ENCODE measurements at regions not wholly inside any gene's neighbourhood (a gene's known extent, or its start where the extent isn't known, plus 50 kb on each side); places are given as distances from the start of the nearest gene placed in this dataset.

GRCh38 chr2:204205538-204205937 lies 269.0 kb downstream of the ICOS start:
- CTCF ChIA-PET: no interaction called here
- no peak overlapping the region for H3K27ac ChIP-seq (ENCODE audit: low read length in 2 of 2)
- no peak overlapping the region for H3K9ac ChIP-seq (ENCODE audit: low read length)
- H2AFZ ChIP-seq (ENCODE audit: insufficient read depth, low read depth, low read length, poor library complexity, severe bottlenecking): peak overlapping the region; percentile 6
- no peaks in the 10 kb centered on the region for H3K79me2 ChIP-seq (ENCODE audit: control insufficient read depth, insufficient read depth, low read length)
- intact Hi-C loops (cut with micrococcal nuclease): no loop called here
- Mint-ChIP-seq H3K27me3 (peaks cover 5% of the 10 kb centered on the region), H3K9me3 (ENCODE audit: insufficient read depth) (no peaks in the 10 kb centered on the region), H3K4me1 (no peaks in the 10 kb centered on the region), H3K4me3 (no peak overlapping the region), H3K27ac (no peak overlapping the region)
- H3K4me3 ChIP-seq (ENCODE audit: control extremely low read depth in 1 of 5, extremely low read depth in 1 of 5, insufficient read depth in 1 of 5, low read depth in 2 of 5, low read length in 4 of 5): no peak overlapping the region
- H3K27me3 ChIP-seq (replicated peaks in 1 of 4; ENCODE audit: control extremely low read depth in 1 of 4, control insufficient read depth in 3 of 4, insufficient read depth in 4 of 4, low read length in 3 of 4): no peaks in the 10 kb centered on the region
- no peaks in the 10 kb centered on the region for H4K20me1 ChIP-seq (ENCODE audit: control insufficient read depth, insufficient read depth, low read length, poor library complexity, severe bottlenecking)
- H3K4me1 ChIP-seq (ENCODE audit: control insufficient read depth in 2 of 2, insufficient read depth in 2 of 2, low read length in 2 of 2): no peaks in the 10 kb centered on the region
- H3K4me2 ChIP-seq (replicated peaks; ENCODE audit: low read depth, low read length, poor library complexity, severe bottlenecking): no peak overlapping the region
- POLR2A ChIA-PET: no interaction called here
- no peaks in the 10 kb centered on the region for H3K36me3 ChIP-seq (replicated peaks in 1 of 2; ENCODE audit: control extremely low read depth in 1 of 2, control insufficient read depth in 1 of 2, extremely low read depth in 1 of 2, insufficient read depth in 2 of 2, low read length in 1 of 2)
- 40% methylated on average over 6 of the region's 7 CpGs for WGBS (ENCODE audit: insufficient coverage)
- TF ChIP-seq CTCF (IDR thresholded peaks at IDR 0.05) (no peak), EZH2 (IDR thresholded peaks at IDR 0.05; ENCODE audit: borderline replicate concordance, insufficient read depth, low read depth, low read length, poor library complexity, severe bottlenecking) (no peak)
- DNase-seq: no peak
- H3K9me3 ChIP-seq (ENCODE audit: control extremely low read depth in 1 of 3, control insufficient read depth in 2 of 3, insufficient read depth in 1 of 3, low read length in 2 of 3): no peaks in the 10 kb centered on the region
- ATAC-seq (ENCODE audit: low read depth): no peak

- Histone ChIP-seq H3K9me3 (ENCODE audit: control extremely low read depth in 1 of 3, control insufficient read depth in 2 of 3, insufficient read depth in 1 of 3, low read length in 2 of 3) (no peaks in the 10 kb centered on the region), H3K27me3 (replicated peaks in 1 of 4; ENCODE audit: control extremely low read depth in 1 of 4, control insufficient read depth in 3 of 4, insufficient read depth in 4 of 4, low read length in 3 of 4) (no peaks in the 10 kb centered on the region), H3K4me1 (ENCODE audit: control insufficient read depth in 2 of 2, insufficient read depth in 2 of 2, low read length in 2 of 2) (no peaks in the 10 kb centered on the region), H2AFZ (ENCODE audit: insufficient read depth, low read depth, low read length, poor library complexity, severe bottlenecking) (no peak overlapping the region), H3K4me2 (replicated peaks; ENCODE audit: low read depth, low read length, poor library complexity, severe bottlenecking) (no peak overlapping the region), H3K36me3 (replicated peaks in 1 of 2; ENCODE audit: control extremely low read depth in 1 of 2, control insufficient read depth in 1 of 2, extremely low read depth in 1 of 2, insufficient read depth in 2 of 2, low read length in 1 of 2) (no peaks in the 10 kb centered on the region), H3K79me2 (ENCODE audit: control insufficient read depth, insufficient read depth, low read length) (no peaks in the 10 kb centered on the region), H3K9ac (ENCODE audit: low read length) (no peak overlapping the region), H4K20me1 (ENCODE audit: control insufficient read depth, insufficient read depth, low read length, poor library complexity, severe bottlenecking) (no peaks in the 10 kb centered on the region), H3K27ac (ENCODE audit: low read length in 2 of 2) (no peak overlapping the region), H3K4me3 (ENCODE audit: control extremely low read depth in 1 of 5, extremely low read depth in 1 of 5, insufficient read depth in 1 of 5, low read depth in 2 of 5, low read length in 4 of 5) (no peak overlapping the region)
- POLR2A ChIA-PET: no interaction called here
- H3K27me3 Mint-ChIP-seq: peaks cover 5% of the 10 kb centered on the region
- intact Hi-C loops (cut with micrococcal nuclease): no loop called here
- H3K4me3 Mint-ChIP-seq: no peak overlapping the region
- H3K4me1 Mint-ChIP-seq: no peaks in the 10 kb centered on the region
- no peak overlapping the region for H3K27ac Mint-ChIP-seq
- DNase-seq (no peak), ATAC-seq (ENCODE audit: low read depth) (no peak)
- no CpG with 5 or more reads among the region's 1 CpG for WGBS (ENCODE audit: insufficient coverage)
- H3K9me3 Mint-ChIP-seq (ENCODE audit: insufficient read depth): no peaks in the 10 kb centered on the region
- TF ChIP-seq CTCF (IDR thresholded peaks at IDR 0.05): no peak
- TF ChIP-seq EZH2 (IDR thresholded peaks at IDR 0.05; ENCODE audit: borderline replicate concordance, insufficient read depth, low read depth, low read length, poor library complexity, severe bottlenecking): no peak
- CTCF ChIA-PET: no interaction called here
These were observed 271.3 kb downstream of the ICOS start for GRCh38 chr2:204207866-204208265.
